Activated T-helper 1 cell treated with Interleukin-2 at 50 U/mL for 16 hours (primary cell): ENCODE measurements at regions not wholly inside any gene's neighbourhood (a gene's known extent, or its start where the extent isn't known, plus 50 kb on each side); places are given as distances from the start of the nearest gene placed in this dataset.
"Not testable (repeated sequence)": the region's sequence is repeated elsewhere in the genome, so short reads cannot be mapped to it uniquely, and the experiment has no call there.

Experiments
- DNase-seq: peaks from one replicate; pipeline ENCODE4 v3.0.0-alpha.2; 2020; ENCODE audit warnings: low read depth

- DNase-seq = peak; percentile 15
These were observed 100.6 kb upstream of the PABPC3 start for GRCh38 chr13:24995225-24995804.

- no peak for DNase-seq
These were observed 98.5 kb upstream of the PABPC3 start for GRCh38 chr13:24997367-24997967.

- no peak for DNase-seq
These were observed 97.5 kb upstream of the PABPC3 start for GRCh38 chr13:24998433-24998832.

- no peak for DNase-seq
These were observed 94.3 kb upstream of the PABPC3 start for GRCh38 chr13:25001476-25002206.

- not testable (repeated sequence) for DNase-seq
These were observed 93.6 kb upstream of the PABPC3 start for GRCh38 chr13:25002311-25002710.

- not testable (repeated sequence) for DNase-seq
These were observed 91.4 kb upstream of the PABPC3 start for GRCh38 chr13:25004489-25004888.

GRCh38 chr13:25005050-25005497 lies 90.9 kb upstream of the PABPC3 start:
- not testable (repeated sequence) for DNase-seq

- DNase-seq = not testable (repeated sequence)
These were observed 88.5 kb upstream of the PABPC3 start for GRCh38 chr13:25007389-25007788.

GRCh38 chr13:25014398-25014973 lies 81.5 kb upstream of the PABPC3 start:
- not testable (repeated sequence) for DNase-seq

- not testable (repeated sequence) for DNase-seq
These were observed 78.8 kb upstream of the PABPC3 start for GRCh38 chr13:25017176-25017575.

- DNase-seq = not testable (repeated sequence)
These were observed 77.9 kb upstream of the PABPC3 start for GRCh38 chr13:25017808-25018728.

- DNase-seq = no peak
These were observed 77.2 kb upstream of the PABPC3 start for GRCh38 chr13:25018729-25019115.

GRCh38 chr13:25019741-25020140 lies 76.2 kb upstream of the PABPC3 start:
- not testable (repeated sequence) for DNase-seq

GRCh38 chr13:25024175-25024574 lies 71.8 kb upstream of the PABPC3 start:
- no peak for DNase-seq

- no peak for DNase-seq
These were observed 63.8 kb upstream of the PABPC3 start for GRCh38 chr13:25032160-25032559.

GRCh38 chr13:25034173-25034572 lies 61.8 kb upstream of the PABPC3 start:
- DNase-seq = no peak

- no peak for DNase-seq
These were observed 58.7 kb upstream of the PABPC3 start for GRCh38 chr13:25037057-25037813.

GRCh38 chr13:25042151-25042865 lies 53.6 kb upstream of the PABPC3 start:
- DNase-seq = no peak

- DNase-seq = no peak
These were observed 51.9 kb upstream of the PABPC3 start for GRCh38 chr13:25044071-25044470.
